Fibroblast of skin of left quadriceps (primary cell): ENCODE measurements at regions not wholly inside any gene's neighbourhood (a gene's known extent, or its start where the extent isn't known, plus 50 kb on each side); places are given as distances from the start of the nearest gene placed in this dataset.

Experiments used
- DNase-seq, 2 experiments: peaks; one replicate each; pipeline ENCODE4 v3.0.0-alpha.2; 2013; ENCODE audit warnings: low read depth in 2 of 2

DNA sequence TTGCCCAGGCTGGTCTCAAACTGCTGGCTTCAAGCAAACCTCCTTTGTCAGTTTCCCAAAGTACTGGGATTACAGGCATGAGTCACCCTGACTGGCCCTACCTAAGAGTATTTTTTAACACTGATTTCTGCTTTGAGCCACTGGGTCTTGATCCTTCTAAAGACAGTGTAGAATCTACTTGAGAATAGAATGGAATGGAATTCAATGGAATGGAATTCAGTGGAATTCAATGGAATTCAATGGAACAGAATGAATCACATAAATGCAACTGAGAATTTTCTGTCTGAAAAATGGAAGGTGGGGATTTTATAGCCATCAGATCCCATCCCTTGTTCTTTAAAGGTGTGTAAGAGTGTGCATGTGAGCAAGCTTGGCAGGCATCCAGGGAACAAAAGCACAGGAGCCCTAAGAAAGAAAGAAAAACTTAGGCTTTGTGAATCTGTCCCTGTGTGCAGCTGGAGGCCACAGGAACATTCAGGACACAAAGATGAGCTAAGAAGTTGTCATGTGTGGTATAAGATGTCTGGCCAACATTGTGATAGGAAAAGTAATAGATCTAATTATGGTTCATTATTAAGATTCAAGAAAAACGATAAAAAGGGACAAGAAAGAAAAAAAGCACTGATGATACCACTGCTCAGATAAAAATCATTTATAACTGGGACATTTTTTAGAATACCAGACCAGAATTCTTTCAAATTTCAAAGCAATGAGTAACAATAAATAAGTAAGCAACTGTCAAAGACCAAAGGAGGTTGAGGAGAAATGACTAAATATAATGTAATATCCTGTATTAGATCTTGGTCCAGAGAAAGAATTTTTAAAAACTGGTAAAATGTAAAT, 681.0 kb upstream of the GJE1 start:
- DNase-seq = peak; percentile 43 to 50

DNA sequence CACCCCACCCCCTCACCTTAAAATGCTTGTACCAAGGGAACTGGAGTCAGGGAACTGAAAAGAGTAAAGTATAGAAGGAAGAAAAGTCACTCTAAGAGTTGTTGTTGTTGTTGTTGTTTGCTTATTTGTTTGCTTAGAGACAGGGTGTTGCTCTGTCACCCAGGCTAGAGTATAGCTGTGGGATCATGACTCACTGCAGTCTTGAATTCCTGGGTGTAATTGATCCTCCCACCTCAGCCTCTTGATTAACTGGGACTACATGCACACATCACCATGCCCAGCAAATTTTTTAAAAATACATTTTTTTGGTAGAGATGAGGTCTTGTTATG, 681.6 kb upstream of the GJE1 start:
- DNase-seq = no peak

GRCh38 chr6:141445928-141446628, 686.6 kb upstream of the GJE1 start:
- no peak for DNase-seq

DNA sequence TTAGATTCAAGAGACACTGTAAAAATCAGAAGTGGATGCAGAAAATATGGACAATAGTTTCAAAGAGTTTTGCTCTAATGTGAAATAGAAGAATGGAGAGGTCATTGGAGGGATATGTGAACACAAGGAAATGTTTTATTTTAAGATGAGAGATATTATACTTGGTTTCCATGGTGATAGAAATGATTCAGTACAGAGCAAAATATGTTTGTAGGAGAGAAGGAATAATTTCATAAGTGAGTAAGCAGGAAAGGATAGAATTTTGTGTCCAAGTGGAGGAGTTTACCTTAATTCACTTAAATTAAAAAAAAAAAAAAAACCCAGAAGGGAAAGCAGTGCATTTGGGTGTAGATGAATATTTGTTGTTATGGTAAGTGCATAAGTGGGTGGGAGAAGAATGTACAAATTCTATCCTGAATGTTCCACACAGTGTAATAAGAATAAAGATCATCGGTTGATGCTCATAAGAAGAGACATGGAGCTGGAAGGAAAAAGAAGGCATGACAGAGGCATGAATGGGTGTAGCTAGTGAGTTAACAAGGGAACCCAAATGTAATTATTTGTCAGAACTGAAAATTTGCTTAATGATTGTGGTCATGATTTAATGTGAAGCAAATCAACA, 688.9 kb upstream of the GJE1 start:
- no peak for DNase-seq

GRCh38 chr6:141443032-141443431, 689.7 kb upstream of the GJE1 start:
- DNase-seq = no peak

- no peak for DNase-seq
These were observed 693.2 kb upstream of the GJE1 start for GRCh38 chr6:141439513-141439912.

- DNase-seq = no peak
These were observed 695.0 kb upstream of the GJE1 start for GRCh38 chr6:141437685-141438084.

DNA sequence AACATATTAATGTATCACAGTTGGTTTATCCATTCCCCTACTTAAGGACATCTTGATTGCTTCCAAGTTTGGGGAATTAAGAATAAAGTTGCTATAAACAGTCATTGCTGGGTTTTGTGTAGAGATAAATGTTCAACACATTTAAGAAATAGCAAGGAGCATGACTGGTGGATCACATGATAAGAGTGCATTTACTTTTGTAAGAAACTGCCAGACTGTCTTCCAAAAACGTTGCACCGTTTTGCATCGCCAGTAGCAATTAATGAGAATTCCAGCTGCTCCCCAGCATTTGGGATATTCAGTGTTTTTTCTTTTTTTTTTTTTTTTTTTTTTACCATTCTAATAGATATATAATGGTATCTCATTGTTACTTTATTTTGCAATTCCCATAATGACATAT, 695.7 kb upstream of the GJE1 start:
- no peak for DNase-seq

GRCh38 chr6:141426400-141426980, 706.2 kb upstream of the GJE1 start:
- peak; percentile 45 to 49 for DNase-seq

- DNase-seq = peak; percentile 41 to 42
These were observed 711.3 kb upstream of the GJE1 start for GRCh38 chr6:141421378-141421777.

DNA sequence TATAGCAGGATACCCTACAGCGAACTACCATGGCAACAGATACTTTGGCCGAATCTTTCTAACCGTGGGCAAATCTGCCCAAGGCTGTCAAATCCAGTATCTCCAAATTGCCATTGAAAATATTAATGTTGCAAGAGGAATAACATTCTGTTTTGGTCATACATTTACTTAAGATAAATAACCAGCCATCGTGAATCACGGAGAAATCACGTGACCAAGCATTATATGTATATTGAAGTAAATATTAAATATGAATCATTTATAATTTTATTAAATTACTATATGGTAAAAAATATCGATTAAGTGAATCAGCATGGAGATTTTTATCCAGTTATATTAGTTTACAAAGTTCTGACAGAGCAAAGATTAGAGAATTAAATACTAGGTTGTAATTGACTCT, 714.6 kb upstream of the GJE1 start:
- no peak for DNase-seq

- no peak for DNase-seq
These were observed 716.8 kb upstream of the GJE1 start for GRCh38 chr6:141415896-141416295.

- DNase-seq = no peak
These were observed 719.5 kb upstream of the GJE1 start for GRCh38 chr6:141413196-141413595.

DNA sequence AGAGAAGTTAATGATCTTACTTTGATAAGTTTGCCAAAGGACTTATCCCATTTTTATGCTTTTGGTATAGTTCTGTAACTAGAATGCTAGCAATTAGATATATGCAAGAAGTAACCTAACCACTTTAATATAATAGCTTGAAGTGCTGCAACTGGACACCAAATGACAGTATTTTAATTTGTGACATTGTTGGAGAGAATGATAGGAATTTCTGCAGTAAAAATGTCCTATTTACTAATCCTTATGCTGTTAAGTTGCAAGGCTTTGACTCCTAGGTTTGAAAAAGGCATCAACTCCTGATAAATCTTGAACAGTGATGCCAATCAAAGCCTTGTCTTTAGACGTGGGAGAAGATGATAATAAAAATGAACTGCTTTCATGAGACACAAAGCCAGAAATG, 726.0 kb upstream of the GJE1 start:
- DNase-seq = no peak

- DNase-seq = no peak
These were observed 728.9 kb upstream of the GJE1 start for GRCh38 chr6:141403827-141404226.

DNA sequence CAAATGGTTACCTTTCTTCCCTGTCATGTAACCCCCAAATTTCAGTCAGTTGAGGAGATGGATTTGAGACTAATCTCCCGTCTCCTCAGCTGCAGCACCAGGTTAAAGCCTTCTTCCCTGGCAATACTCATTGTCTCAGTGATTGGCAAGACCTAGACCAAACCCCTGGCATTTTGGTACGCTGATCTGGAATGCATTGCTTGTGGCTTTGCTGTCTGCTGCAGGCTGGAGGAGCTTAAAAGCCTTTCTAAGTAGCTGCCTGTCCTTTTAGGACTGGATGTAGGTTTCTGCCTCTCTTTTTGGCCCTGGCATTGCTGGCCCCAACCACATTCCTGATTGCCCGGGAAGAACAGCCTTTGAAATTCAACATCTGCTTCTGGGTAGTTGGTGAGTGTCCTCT, 729.6 kb upstream of the GJE1 start:
- no peak for DNase-seq

- no peak for DNase-seq
These were observed 730.2 kb upstream of the GJE1 start for GRCh38 chr6:141402489-141402888.

DNA sequence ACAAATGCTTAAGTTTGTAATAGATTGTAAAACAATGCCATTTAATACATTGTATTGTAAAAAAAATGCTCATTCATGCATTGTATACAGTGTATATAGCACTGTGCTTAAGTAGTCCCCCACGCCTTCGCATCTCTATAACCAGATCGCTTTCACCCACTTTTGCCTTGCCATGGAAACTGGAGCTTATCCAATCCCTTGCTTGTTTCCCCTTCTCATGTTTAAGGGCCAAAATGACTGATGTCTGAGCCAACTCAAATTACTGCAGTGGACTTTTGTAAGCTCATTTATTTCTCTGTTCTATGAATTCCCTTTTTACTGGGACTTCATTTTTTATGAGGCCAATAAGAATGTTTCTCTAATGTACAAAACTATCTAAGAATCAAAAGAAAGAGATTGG, 730.9 kb upstream of the GJE1 start:
- DNase-seq = no peak

DNA sequence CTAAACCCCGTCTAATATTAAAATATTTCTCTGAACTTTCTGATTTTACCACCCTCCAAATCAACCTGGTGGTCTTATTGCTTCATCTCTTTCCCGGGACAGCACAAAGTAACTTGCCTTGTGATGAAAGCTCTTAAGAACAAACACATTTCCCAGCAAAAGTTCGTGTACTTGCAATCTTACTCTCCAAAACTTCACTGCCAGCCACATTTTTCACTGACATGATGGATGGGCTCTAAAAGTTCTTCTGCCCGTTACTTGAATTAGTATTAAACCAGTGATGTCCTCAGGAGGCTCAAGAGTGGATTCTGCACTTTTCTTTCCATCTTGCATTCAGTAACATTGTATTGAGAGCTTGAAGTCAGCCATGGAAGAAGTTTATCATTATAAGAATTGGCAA, 731.6 kb upstream of the GJE1 start:
- DNase-seq = no peak

DNA sequence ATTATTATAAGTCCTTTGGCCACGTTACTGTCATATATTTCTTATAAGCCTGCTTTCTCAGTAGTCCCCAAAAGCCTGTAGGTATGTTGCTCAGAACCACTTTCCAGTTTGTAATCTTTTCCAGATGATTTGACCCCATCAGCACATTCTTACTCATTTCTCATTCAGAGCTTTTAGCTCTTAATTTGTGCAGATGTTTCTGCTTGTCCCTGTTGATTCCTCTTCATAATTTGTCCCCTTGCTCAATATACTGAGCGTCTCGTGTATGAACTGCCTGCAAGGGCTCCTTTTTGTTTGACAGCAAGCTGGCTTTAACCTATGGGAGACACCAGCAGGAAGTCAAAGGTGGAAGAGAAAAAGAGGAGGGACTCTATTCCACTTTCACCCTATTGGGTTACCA, 733.8 kb upstream of the GJE1 start:
- DNase-seq = peak; percentile 25 to 30

DNA sequence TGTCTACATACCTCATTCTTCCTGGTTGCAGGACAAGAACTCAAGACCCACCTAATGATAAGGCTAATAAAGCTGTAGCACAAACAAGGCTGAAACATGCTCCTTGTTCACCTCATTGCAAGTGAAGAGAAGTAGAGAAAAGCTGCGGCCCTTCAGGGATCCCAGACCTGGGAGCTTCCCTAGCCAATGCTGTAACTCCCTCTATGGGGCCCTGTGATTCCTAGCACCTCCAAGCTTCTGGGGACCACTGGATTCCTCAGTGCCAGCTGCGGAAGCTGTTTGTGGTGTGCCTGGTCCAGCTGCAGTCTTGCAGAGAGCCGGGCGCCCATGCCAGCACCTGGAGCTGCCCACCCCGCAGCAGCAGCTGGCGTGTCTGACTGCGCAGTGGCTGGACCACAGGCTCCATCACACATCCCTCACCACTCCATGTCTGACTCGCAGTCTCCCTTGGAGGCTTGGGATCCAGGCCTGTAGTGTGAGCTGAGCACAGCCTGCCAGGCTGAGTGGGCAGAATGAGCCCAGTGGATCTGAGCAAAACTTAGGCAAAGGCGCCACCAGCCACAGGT, 737.2 kb upstream of the GJE1 start:
- no peak for DNase-seq

DNA sequence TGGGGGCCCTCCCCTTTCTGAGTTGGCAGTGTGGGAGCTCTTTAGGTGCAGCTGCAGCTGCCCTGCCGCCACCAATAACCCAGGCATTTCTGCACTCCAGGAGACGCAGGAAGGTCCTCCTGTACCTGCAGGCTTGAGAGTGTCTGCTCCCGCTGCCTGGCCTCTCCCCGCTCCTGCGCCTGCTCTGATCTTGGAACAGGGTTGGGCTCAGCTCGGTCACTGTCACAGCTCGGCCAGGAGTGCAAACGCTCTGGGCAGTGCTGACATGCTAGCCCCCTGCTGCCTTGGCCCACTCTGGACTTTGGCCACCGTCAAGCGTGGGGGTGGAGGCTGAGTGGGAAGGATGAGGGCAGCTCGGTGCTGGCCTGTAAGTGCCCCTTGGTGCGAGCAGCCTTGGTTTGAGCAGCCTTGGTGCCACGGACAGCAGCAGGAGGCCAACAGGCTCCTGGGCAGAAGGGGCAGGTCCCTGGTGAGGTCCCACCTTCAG, 738.1 kb upstream of the GJE1 start:
- DNase-seq = no peak
